Parathyroid adenoma (tissue), 2 donors: ENCODE measurements at regions not wholly inside any gene's neighbourhood (a gene's known extent, or its start where the extent isn't known, plus 50 kb on each side); places are given as distances from the start of the nearest gene placed in this dataset.

ENCODE experiments used
- H2AFZ ChIP-seq: fragments of 300-600 bp; sonication (generic); one replicate; pipeline ENCODE4 v1.7.0; 2017; ENCODE audit warnings: antibody characterized with exemption, mild to moderate bottlenecking
- H3K27ac ChIP-seq: fragments of 300-600 bp; sonication (generic); one replicate; pipeline ENCODE4 v1.7.0; 2017
- H3K27me3 ChIP-seq: fragments of 300-600 bp; sonication (generic); one replicate; pipeline ENCODE4 v1.7.0; 2017; ENCODE audit warnings: low read length; ENCODE audit not compliant: control insufficient read depth, insufficient read depth
- H3K36me3 ChIP-seq: fragments of 300-600 bp; sonication (generic); one replicate; pipeline ENCODE4 v1.7.0; 2017; ENCODE audit warnings: low read length; ENCODE audit not compliant: control insufficient read depth, insufficient read depth
- H3K4me1 ChIP-seq: fragments of 300-600 bp; sonication (generic); one replicate; pipeline ENCODE4 v1.7.0; 2017; ENCODE audit warnings: control low read depth
- H3K4me2 ChIP-seq: fragments of 300-600 bp; sonication (generic); one replicate; pipeline ENCODE4 v1.7.0; 2017; ENCODE audit warnings: low read length
- H3K4me3 ChIP-seq: fragments of 300-600 bp; sonication (generic); one replicate; pipeline ENCODE4 v1.7.0; 2017; ENCODE audit warnings: low read depth, low read length
- H3K79me2 ChIP-seq: fragments of 300-600 bp; sonication (generic); one replicate; pipeline ENCODE4 v1.7.0; 2017; ENCODE audit warnings: control low read depth
- H3K9ac ChIP-seq: fragments of 300-600 bp; sonication (generic); one replicate; pipeline ENCODE4 v1.7.0; 2017; ENCODE audit warnings: mild to moderate bottlenecking
- H3K9me3 ChIP-seq: fragments of 300-600 bp; sonication (generic); one replicate; pipeline ENCODE4 v1.7.0; 2017; ENCODE audit warnings: low read length; ENCODE audit not compliant: control insufficient read depth
- TF ChIP-seq, protein P1 (sequence below): fragments of 300-600 bp; sonication (generic); IDR thresholded peaks from one replicate; pipeline ENCODE4 v1.7.0; 2017; ENCODE audit warnings: antibody characterized with exemption, mild to moderate bottlenecking
- donor health status: primary hyperparathyroidism.

DNA sequence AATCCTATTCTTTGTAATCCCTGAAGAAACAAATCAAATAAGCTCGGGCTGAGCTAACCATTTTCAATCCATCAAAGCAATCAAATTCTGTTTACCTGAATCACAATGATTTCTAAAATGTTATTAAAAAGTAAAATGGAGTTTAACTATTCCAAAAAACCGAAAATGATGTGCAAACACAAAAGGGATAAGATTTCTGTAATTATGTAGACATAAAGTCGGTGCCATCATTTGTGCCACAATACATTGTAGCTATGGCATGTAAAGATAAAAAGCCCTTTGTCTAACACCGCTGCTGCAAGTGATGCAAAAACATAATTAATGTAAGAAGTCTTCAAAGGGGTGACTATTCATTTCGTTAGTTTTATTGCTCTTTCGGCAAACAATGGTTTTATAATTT is 125.1 kb upstream of the FAM204A start:
- no peaks in the 10 kb centered on the region for H3K4me1 ChIP-seq
- no peaks in the 10 kb centered on the region for H3K9me3 ChIP-seq
- no peaks in the 10 kb centered on the region for H3K36me3 ChIP-seq
- H2AFZ ChIP-seq, result no peak overlapping the region
- no peak overlapping the region for H3K9ac ChIP-seq
- TF ChIP-seq, protein P1, sequence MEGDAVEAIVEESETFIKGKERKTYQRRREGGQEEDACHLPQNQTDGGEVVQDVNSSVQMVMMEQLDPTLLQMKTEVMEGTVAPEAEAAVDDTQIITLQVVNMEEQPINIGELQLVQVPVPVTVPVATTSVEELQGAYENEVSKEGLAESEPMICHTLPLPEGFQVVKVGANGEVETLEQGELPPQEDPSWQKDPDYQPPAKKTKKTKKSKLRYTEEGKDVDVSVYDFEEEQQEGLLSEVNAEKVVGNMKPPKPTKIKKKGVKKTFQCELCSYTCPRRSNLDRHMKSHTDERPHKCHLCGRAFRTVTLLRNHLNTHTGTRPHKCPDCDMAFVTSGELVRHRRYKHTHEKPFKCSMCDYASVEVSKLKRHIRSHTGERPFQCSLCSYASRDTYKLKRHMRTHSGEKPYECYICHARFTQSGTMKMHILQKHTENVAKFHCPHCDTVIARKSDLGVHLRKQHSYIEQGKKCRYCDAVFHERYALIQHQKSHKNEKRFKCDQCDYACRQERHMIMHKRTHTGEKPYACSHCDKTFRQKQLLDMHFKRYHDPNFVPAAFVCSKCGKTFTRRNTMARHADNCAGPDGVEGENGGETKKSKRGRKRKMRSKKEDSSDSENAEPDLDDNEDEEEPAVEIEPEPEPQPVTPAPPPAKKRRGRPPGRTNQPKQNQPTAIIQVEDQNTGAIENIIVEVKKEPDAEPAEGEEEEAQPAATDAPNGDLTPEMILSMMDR, result no peak
- no peaks in the 10 kb centered on the region for H3K79me2 ChIP-seq
- no peaks in the 10 kb centered on the region for H3K27me3 ChIP-seq
- no peak overlapping the region for H3K27ac ChIP-seq
- H3K4me3 ChIP-seq, result no peak overlapping the region
- H3K4me2 ChIP-seq, result no peak overlapping the region

- H3K4me2 ChIP-seq, result no peak overlapping the region
- no peaks in the 10 kb centered on the region for H3K36me3 ChIP-seq
- TF ChIP-seq, protein P1, result no peak
- no peaks in the 10 kb centered on the region for H3K27me3 ChIP-seq
- no peak overlapping the region for H3K4me3 ChIP-seq
- no peaks in the 10 kb centered on the region for H3K9me3 ChIP-seq
- H3K79me2 ChIP-seq, result no peaks in the 10 kb centered on the region
- no peaks in the 10 kb centered on the region for H3K4me1 ChIP-seq
- H3K9ac ChIP-seq, result no peak overlapping the region
- H3K27ac ChIP-seq, result no peak overlapping the region
- no peak overlapping the region for H2AFZ ChIP-seq
Observed at GRCh38 chr10:118465300-118465874, 123.3 kb upstream of the FAM204A start.

- H2AFZ ChIP-seq, result no peak overlapping the region
- no peak overlapping the region for H3K27ac ChIP-seq
- no peak overlapping the region for H3K4me3 ChIP-seq
- H3K4me2 ChIP-seq, result no peak overlapping the region
- H3K9ac ChIP-seq, result no peak overlapping the region
- H3K79me2 ChIP-seq, result no peaks in the 10 kb centered on the region
- H3K9me3 ChIP-seq, result no peaks in the 10 kb centered on the region
- TF ChIP-seq, protein P1, result no peak
- no peaks in the 10 kb centered on the region for H3K4me1 ChIP-seq
- H3K36me3 ChIP-seq, result no peaks in the 10 kb centered on the region
- H3K27me3 ChIP-seq, result no peaks in the 10 kb centered on the region
Observed at GRCh38 chr10:118463740-118464139, 121.6 kb upstream of the FAM204A start.

DNA sequence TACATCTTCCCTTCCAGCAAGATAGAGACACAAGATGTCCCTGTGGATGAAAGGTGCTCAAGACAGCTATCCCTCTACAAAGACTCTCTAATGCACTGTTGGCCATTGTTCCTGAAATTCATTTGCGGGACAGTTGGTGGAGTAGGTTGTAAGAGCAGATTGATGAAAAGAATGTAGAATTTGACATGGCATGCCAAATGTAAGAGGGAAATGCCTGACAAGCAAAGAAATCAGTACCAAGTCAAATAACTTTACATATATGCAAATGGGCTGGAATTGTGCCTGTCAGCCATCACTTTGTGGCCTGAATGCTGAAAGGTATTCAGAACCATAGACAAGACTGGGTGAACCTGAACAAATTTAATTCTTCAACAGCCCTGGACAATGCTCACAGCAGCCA is 120.3 kb upstream of the FAM204A start:
- no peak overlapping the region for H3K4me3 ChIP-seq

More for the DNA sequence above, 120.3 kb upstream of the FAM204A start:
- Histone ChIP-seq H3K36me3 (no peaks in the 10 kb centered on the region), H3K9me3 (no peaks in the 10 kb centered on the region), H2AFZ (no peak overlapping the region), H3K27ac (no peak overlapping the region), H3K4me2 (no peak overlapping the region), H3K9ac (no peak overlapping the region), H3K4me1 (no peaks in the 10 kb centered on the region), H3K27me3 (no peaks in the 10 kb centered on the region), H3K79me2 (no peaks in the 10 kb centered on the region)
- TF ChIP-seq, protein P1, result no peak
